IMR-90 (cell line): ENCODE measurements at regions not wholly inside any gene's neighbourhood (a gene's known extent, or its start where the extent isn't known, plus 50 kb on each side); places are given as distances from the start of the nearest gene placed in this dataset.

Source experiments
- ATAC-seq: fragments of 200-7000 bp; cut with Tn5 transposase; 2 replicates; pipeline ENCODE4 v1.9.1; 2020; ENCODE audit warnings: low read depth, mild to moderate bottlenecking, moderate library complexity
- BruUV-seq: library from RNA; stranded (reverse); fragments of 400-500 nt; replicated peaks from 2 replicates; lab custom pipeline; 2021; lab: Mats Ljungman, UMichigan
- CTCF ChIA-PET: fragments of 300-600 bp; formaldehyde crosslinking; extraction: SDS; loops from one replicate; lab custom pipeline; 2021; ENCODE audit warnings: antibody characterized with exemption; lab: Yijun Ruan, JAX
- POLR2A ChIA-PET: fragments of 300-600 bp; sonication (Branson Sonifier 250); formaldehyde crosslinking; loops from one replicate; lab custom pipeline; 2022; ENCODE audit warnings: antibody characterized with exemption; ENCODE audit not compliant: unreplicated experiment; lab: Charles Lee
- DNase-seq: peaks from one replicate; pipeline ENCODE4 v3.0.0; 2013
- H2AFZ ChIP-seq: replicated peaks from 2 replicates; pipeline ENCODE3; 2013; ENCODE audit warnings: low read length, mild to moderate bottlenecking; ENCODE audit not compliant: poor library complexity
- H2AK5ac ChIP-seq: 2 replicates; pipeline ENCODE4 v1.6.1; 2013; ENCODE audit warnings: low read depth, low read length, inconsistent platforms
- H2AK9ac ChIP-seq: replicated peaks from 2 replicates; pipeline ENCODE3; 2013; ENCODE audit warnings: mild to moderate bottlenecking, low read depth, low read length, moderate library complexity; ENCODE audit not compliant: poor library complexity
- H2BK120ac ChIP-seq: 2 replicates; pipeline ENCODE4 v1.6.1; 2013; ENCODE audit warnings: low read depth, low read length, inconsistent platforms
- H2BK15ac ChIP-seq: 3 replicates; pipeline ENCODE4 v1.6.1; 2013; ENCODE audit warnings: low read depth, low read length, inconsistent platforms
- H2BK20ac ChIP-seq: 2 replicates; pipeline ENCODE4 v1.6.1; 2013; ENCODE audit warnings: low read depth, mild to moderate bottlenecking, inconsistent platforms, low read length, moderate library complexity
- H2BK5ac ChIP-seq: 2 replicates; pipeline ENCODE4 v1.6.1; 2013; ENCODE audit warnings: mild to moderate bottlenecking, low read depth, low read length, inconsistent platforms; ENCODE audit not compliant: poor library complexity, severe bottlenecking
- H3K14ac ChIP-seq: replicated peaks from 2 replicates; pipeline ENCODE4 v1.6.1; 2013; ENCODE audit warnings: low read depth, low read length, inconsistent platforms
- H3K18ac ChIP-seq: 2 replicates; pipeline ENCODE4 v1.6.1; 2013; ENCODE audit warnings: low read depth, low read length, control low read depth
- H3K23ac ChIP-seq: 2 replicates; pipeline ENCODE4 v1.6.1; 2013; ENCODE audit warnings: low read depth, low read length, inconsistent platforms
- H3K27ac ChIP-seq: 2 replicates; pipeline ENCODE4 v1.5.1; 2013; ENCODE audit warnings: mild to moderate bottlenecking, control low read depth, low read length; ENCODE audit not compliant: insufficient read depth
- H3K27me3 ChIP-seq: 2 replicates; pipeline ENCODE4 v1.6.1; 2013; ENCODE audit warnings: low read length; ENCODE audit not compliant: control insufficient read depth, insufficient read depth
- H3K36me3 ChIP-seq: 2 replicates; pipeline ENCODE4 v1.6.1; 2013; ENCODE audit warnings: low read length, mixed read lengths; ENCODE audit not compliant: control insufficient read depth, insufficient read depth
- H3K4ac ChIP-seq: 2 replicates; pipeline ENCODE4 v1.6.1; 2013; ENCODE audit warnings: low read depth, low read length, inconsistent platforms
- H3K4me1 ChIP-seq: 2 replicates; pipeline ENCODE4 v1.6.1; 2013; ENCODE audit warnings: low read length, mixed read lengths; ENCODE audit not compliant: control insufficient read depth, insufficient read depth
- H3K4me2 ChIP-seq: 2 replicates; pipeline ENCODE4 v1.6.1; 2013; ENCODE audit warnings: low read depth, mild to moderate bottlenecking, control low read depth, low read length, moderate library complexity
- H3K4me3 ChIP-seq: 2 replicates; pipeline ENCODE4 v1.5.1; 2013; ENCODE audit warnings: low read depth, mild to moderate bottlenecking, control low read depth, low read length, moderate library complexity; ENCODE audit not compliant: insufficient read depth
- H3K56ac ChIP-seq: 2 replicates; pipeline ENCODE4 v1.6.1; 2013; ENCODE audit warnings: low read length, inconsistent platforms; ENCODE audit not compliant: insufficient read depth; ENCODE audit errors: extremely low read depth
- H3K79me1 ChIP-seq, 2 experiments: 2 replicates each; pipeline ENCODE4 v1.6.1; 2013; ENCODE audit warnings: low read length in 2 of 2, inconsistent platforms in 1 of 2, low read depth in 1 of 2
- H3K9ac ChIP-seq: 2 replicates; pipeline ENCODE4 v1.6.1; 2013; ENCODE audit warnings: low read depth, low read length, control low read depth
- H3K9me1 ChIP-seq: 2 replicates; pipeline ENCODE4 v1.6.1; 2013; ENCODE audit warnings: low read length, inconsistent platforms; ENCODE audit not compliant: insufficient read depth
- H3K9me3 ChIP-seq: 2 replicates; pipeline ENCODE4 v1.6.1; 2013; ENCODE audit warnings: low read length; ENCODE audit not compliant: control insufficient read depth, insufficient read depth
- H4K20me1 ChIP-seq: 2 replicates; pipeline ENCODE4 v1.6.1; 2013; ENCODE audit warnings: low read length, inconsistent platforms; ENCODE audit not compliant: insufficient read depth
- H4K5ac ChIP-seq: 2 replicates; pipeline ENCODE4 v1.6.1; 2013; ENCODE audit warnings: mild to moderate bottlenecking, low read depth, low read length, control low read depth
- H4K8ac ChIP-seq, 2 experiments: 2 replicates each; pipeline ENCODE4 v1.6.1; 2013; ENCODE audit warnings: low read depth in 2 of 2, low read length in 2 of 2, control low read depth in 1 of 2, inconsistent platforms in 1 of 2
- H4K91ac ChIP-seq: 2 replicates; pipeline ENCODE4 v1.6.1; 2013; ENCODE audit warnings: low read depth, low read length, inconsistent platforms; ENCODE audit not compliant: insufficient read depth
- MAFK ChIP-seq: IDR thresholded peaks from 2 replicates; pipeline ENCODE4 v1.6.1; 2012; ENCODE audit warnings: low read depth, low read length, improper control_type of control experiment
- SMC3 ChIP-seq: fragments of 150-350 bp; IDR thresholded peaks from 2 replicates; pipeline ENCODE4 v1.6.1; 2016; ENCODE audit warnings: low read depth, mild to moderate bottlenecking, antibody characterized with exemption, low read length, moderate library complexity
- WGBS, 2 experiments: methylation state at CpG; one replicate each; pipeline versions ENCODE4 v1.1.5 to v1.1.7; 2013; ENCODE audit warnings: missing lambda C conversion rate in 2 of 2; ENCODE audit not compliant: insufficient read length in 1 of 2; ENCODE audit errors: extremely low coverage in 2 of 2; 5-methylcytosine and 5-hydroxymethylcytosine counted together
- dilution Hi-C: fragments of 300-500 bp; cut with HindIII; formaldehyde crosslinking; loops from one replicate; pipeline ENCODE4 v1.14.3; 2018; ENCODE audit warnings: low sequenced_read_pairs; ENCODE audit not compliant: unreplicated experiment
- in situ Hi-C: fragments of 300-500 bp; cut with MboI; formaldehyde crosslinking; loops from 3 replicates; pipeline ENCODE4 v1.14.3; 2019; ENCODE audit warnings: low sequenced_read_pairs, inconsistent platforms, mixed read lengths
- intact Hi-C: fragments of 100-400 bp; cut with micrococcal nuclease; formaldehyde crosslinking; loops from 2 replicates; pipeline ENCODE4 v1.10.0; 2022

- dilution Hi-C loops, result no loop called here
- CTCF ChIA-PET, result no interaction called here
- TF ChIP-seq SMC3, result no peak
- TF ChIP-seq MAFK, result peak; percentile 34; the same call in 1 of the 2 replicates
Measured at GRCh38 chr17:55649957-55650597, 72.6 kb downstream of the TMEM100 start.

More at GRCh38 chr17:55649957-55650597, 72.6 kb downstream of the TMEM100 start:
- H3K23ac ChIP-seq, result no peak overlapping the region
- H4K20me1 ChIP-seq, result no peaks in the 10 kb centered on the region
- no peaks in the 10 kb centered on the region for H3K4me1 ChIP-seq
- H2BK20ac ChIP-seq, result no peak overlapping the region
- H3K27ac ChIP-seq, result no peak overlapping the region
- no peak overlapping the region for H3K18ac ChIP-seq
- no peak overlapping the region for H2BK120ac ChIP-seq
- H3K9me3 ChIP-seq, result no peaks in the 10 kb centered on the region
- intact Hi-C loops, result no loop called here
- DNase-seq, result no peak
- no peak overlapping the region for H2AK9ac ChIP-seq
- no peak overlapping the region for H3K4me2 ChIP-seq
- no peak overlapping the region for H2BK5ac ChIP-seq
- H3K9ac ChIP-seq, result no peak overlapping the region
- H3K36me3 ChIP-seq, result no peaks in the 10 kb centered on the region
- BruUV-seq, result no TSS peak
- H3K4me3 ChIP-seq, result no peak overlapping the region
- no peak for ATAC-seq
- H4K91ac ChIP-seq, result no peak overlapping the region
- no peaks in the 10 kb centered on the region for H3K9me1 ChIP-seq
- H4K8ac ChIP-seq, result no peak overlapping the region
- no peak overlapping the region for H2BK15ac ChIP-seq
- H3K56ac ChIP-seq, result no peak overlapping the region
- no peaks in the 10 kb centered on the region for H3K79me1 ChIP-seq
- no peak overlapping the region for H3K14ac ChIP-seq
- H4K5ac ChIP-seq, result no peak overlapping the region
- in situ Hi-C loops, result no loop called here
- WGBS, 2 experiments, result no CpG with 5 or more reads among the region's 3 CpGs
- H3K27me3 ChIP-seq, result peaks cover under 1% of the 10 kb centered on the region; the same call in 1 of the 2 replicates
- POLR2A ChIA-PET, result no interaction called here
- H2AFZ ChIP-seq, result no peak overlapping the region
- no peak overlapping the region for H3K4ac ChIP-seq
- no peak overlapping the region for H2AK5ac ChIP-seq
